K562 (cell line): ENCODE measurements at regions not wholly inside any gene's neighbourhood (a gene's known extent, or its start where the extent isn't known, plus 50 kb on each side); places are given as distances from the start of the nearest gene placed in this dataset.

ENCODE experiments used
- IFI16 ChIP-seq: fragments of 250-450 bp; sonication (Bioruptor Pico); IDR thresholded peaks from 2 replicates; pipeline ENCODE4 v2.1.2; 2022; ENCODE audit warnings: mild to moderate bottlenecking, inconsistent platforms
- NUFIP1 ChIP-seq: fragments of 450-650 bp; IDR thresholded peaks from 2 replicates; pipeline ENCODE4 v1.6.1; 2018; ENCODE audit not compliant: partially characterized antibody
- TBP ChIP-seq: optimal IDR thresholded peaks from 2 replicates; pipeline ENCODE3; 2011; ENCODE audit warnings: low read depth, low read length, improper control_type of control experiment
- ZNF23 ChIP-seq: fragments of 250-450 bp; sonication (Bioruptor Pico); IDR thresholded peaks from 2 replicates; pipeline ENCODE4 v1.4.0; 2020; ENCODE audit warnings: mild to moderate bottlenecking
- TF ChIP-seq, protein P1 (sequence below): fragments of 450-650 bp; IDR thresholded peaks from 2 replicates; pipeline ENCODE4 v1.6.1; 2016; ENCODE audit warnings: mild to moderate bottlenecking, moderate library complexity
- TF ChIP-seq, protein P2 (sequence below), 2 experiments: fragments of 450-650 bp; conservative IDR thresholded peaks; 2 replicates each; pipeline ENCODE4 v1.6.1; 2017; ENCODE audit warnings: mild to moderate bottlenecking in 2 of 2, moderate library complexity in 2 of 2

DNA sequence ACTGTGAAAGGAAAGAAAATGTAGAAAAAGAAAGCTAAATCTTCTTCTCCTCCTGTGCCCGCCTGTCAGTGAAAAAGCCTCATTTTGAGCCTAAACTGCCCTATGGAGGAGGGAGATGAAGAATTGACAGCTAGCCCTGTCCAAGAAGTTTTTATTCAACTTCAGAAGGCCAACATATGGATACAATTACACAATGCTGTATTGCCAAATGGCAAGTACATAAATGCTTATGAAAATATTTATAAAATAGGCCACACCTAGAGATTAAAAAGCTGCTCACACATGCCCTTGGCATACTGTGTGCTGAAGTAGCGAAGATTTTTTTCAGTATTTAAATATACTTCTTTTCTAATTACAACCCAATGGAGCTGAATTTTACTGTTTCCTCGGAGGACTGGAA lies 65.1 kb upstream of the NEBL start (continued):
- TF ChIP-seq, protein P1, sequence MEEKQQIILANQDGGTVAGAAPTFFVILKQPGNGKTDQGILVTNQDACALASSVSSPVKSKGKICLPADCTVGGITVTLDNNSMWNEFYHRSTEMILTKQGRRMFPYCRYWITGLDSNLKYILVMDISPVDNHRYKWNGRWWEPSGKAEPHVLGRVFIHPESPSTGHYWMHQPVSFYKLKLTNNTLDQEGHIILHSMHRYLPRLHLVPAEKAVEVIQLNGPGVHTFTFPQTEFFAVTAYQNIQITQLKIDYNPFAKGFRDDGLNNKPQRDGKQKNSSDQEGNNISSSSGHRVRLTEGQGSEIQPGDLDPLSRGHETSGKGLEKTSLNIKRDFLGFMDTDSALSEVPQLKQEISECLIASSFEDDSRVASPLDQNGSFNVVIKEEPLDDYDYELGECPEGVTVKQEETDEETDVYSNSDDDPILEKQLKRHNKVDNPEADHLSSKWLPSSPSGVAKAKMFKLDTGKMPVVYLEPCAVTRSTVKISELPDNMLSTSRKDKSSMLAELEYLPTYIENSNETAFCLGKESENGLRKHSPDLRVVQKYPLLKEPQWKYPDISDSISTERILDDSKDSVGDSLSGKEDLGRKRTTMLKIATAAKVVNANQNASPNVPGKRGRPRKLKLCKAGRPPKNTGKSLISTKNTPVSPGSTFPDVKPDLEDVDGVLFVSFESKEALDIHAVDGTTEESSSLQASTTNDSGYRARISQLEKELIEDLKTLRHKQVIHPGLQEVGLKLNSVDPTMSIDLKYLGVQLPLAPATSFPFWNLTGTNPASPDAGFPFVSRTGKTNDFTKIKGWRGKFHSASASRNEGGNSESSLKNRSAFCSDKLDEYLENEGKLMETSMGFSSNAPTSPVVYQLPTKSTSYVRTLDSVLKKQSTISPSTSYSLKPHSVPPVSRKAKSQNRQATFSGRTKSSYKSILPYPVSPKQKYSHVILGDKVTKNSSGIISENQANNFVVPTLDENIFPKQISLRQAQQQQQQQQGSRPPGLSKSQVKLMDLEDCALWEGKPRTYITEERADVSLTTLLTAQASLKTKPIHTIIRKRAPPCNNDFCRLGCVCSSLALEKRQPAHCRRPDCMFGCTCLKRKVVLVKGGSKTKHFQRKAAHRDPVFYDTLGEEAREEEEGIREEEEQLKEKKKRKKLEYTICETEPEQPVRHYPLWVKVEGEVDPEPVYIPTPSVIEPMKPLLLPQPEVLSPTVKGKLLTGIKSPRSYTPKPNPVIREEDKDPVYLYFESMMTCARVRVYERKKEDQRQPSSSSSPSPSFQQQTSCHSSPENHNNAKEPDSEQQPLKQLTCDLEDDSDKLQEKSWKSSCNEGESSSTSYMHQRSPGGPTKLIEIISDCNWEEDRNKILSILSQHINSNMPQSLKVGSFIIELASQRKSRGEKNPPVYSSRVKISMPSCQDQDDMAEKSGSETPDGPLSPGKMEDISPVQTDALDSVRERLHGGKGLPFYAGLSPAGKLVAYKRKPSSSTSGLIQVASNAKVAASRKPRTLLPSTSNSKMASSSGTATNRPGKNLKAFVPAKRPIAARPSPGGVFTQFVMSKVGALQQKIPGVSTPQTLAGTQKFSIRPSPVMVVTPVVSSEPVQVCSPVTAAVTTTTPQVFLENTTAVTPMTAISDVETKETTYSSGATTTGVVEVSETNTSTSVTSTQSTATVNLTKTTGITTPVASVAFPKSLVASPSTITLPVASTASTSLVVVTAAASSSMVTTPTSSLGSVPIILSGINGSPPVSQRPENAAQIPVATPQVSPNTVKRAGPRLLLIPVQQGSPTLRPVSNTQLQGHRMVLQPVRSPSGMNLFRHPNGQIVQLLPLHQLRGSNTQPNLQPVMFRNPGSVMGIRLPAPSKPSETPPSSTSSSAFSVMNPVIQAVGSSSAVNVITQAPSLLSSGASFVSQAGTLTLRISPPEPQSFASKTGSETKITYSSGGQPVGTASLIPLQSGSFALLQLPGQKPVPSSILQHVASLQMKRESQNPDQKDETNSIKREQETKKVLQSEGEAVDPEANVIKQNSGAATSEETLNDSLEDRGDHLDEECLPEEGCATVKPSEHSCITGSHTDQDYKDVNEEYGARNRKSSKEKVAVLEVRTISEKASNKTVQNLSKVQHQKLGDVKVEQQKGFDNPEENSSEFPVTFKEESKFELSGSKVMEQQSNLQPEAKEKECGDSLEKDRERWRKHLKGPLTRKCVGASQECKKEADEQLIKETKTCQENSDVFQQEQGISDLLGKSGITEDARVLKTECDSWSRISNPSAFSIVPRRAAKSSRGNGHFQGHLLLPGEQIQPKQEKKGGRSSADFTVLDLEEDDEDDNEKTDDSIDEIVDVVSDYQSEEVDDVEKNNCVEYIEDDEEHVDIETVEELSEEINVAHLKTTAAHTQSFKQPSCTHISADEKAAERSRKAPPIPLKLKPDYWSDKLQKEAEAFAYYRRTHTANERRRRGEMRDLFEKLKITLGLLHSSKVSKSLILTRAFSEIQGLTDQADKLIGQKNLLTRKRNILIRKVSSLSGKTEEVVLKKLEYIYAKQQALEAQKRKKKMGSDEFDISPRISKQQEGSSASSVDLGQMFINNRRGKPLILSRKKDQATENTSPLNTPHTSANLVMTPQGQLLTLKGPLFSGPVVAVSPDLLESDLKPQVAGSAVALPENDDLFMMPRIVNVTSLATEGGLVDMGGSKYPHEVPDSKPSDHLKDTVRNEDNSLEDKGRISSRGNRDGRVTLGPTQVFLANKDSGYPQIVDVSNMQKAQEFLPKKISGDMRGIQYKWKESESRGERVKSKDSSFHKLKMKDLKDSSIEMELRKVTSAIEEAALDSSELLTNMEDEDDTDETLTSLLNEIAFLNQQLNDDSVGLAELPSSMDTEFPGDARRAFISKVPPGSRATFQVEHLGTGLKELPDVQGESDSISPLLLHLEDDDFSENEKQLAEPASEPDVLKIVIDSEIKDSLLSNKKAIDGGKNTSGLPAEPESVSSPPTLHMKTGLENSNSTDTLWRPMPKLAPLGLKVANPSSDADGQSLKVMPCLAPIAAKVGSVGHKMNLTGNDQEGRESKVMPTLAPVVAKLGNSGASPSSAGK: no peak
- no peak for TF ChIP-seq IFI16 (CRISPR knock-in tag)
- TF ChIP-seq, protein P2, sequence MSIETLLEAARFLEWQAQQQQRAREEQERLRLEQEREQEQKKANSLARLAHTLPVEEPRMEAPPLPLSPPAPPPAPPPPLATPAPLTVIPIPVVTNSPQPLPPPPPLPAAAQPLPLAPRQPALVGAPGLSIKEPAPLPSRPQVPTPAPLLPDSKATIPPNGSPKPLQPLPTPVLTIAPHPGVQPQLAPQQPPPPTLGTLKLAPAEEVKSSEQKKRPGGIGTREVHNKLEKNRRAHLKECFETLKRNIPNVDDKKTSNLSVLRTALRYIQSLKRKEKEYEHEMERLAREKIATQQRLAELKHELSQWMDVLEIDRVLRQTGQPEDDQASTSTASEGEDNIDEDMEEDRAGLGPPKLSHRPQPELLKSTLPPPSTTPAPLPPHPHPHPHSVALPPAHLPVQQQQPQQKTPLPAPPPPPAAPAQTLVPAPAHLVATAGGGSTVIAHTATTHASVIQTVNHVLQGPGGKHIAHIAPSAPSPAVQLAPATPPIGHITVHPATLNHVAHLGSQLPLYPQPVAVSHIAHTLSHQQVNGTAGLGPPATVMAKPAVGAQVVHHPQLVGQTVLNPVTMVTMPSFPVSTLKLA (conservative IDR thresholded peaks at IDR 0.05): no peak
- no peak for TF ChIP-seq ZNF23
- TF ChIP-seq TBP: no peak
- no peak for TF ChIP-seq NUFIP1
